ENCODE measurements at regions not wholly inside any gene's neighbourhood (a gene's known extent, or its start where the extent isn't known, plus 50 kb on each side); places are given as distances from the start of the nearest gene placed in this dataset.

- TF ChIP-seq ZBTB33 (IDR thresholded peaks at IDR 0.05; ENCODE audit: extremely low read depth, insufficient replicate concordance, low read length) = no peak
- no peak for TF ChIP-seq JUND (IDR thresholded peaks at IDR 0.05)
- TF ChIP-seq EGR1 (IDR thresholded peaks at IDR 0.05; ENCODE audit: low read depth) = no peak
- TF ChIP-seq SIN3A (IDR thresholded peaks at IDR 0.05; ENCODE audit: low read depth) = no peak
- TF ChIP-seq ATF3 (IDR thresholded peaks at IDR 0.05) = no peak
- no peak for TF ChIP-seq POLR2A (IDR thresholded peaks at IDR 0.05; ENCODE audit: borderline replicate concordance, extremely low read depth, insufficient read depth, insufficient read length)
- TF ChIP-seq MAX (IDR thresholded peaks at IDR 0.05) = no peak
Measured at GRCh38 chr20:11162026-11162775, 488.4 kb upstream of the JAG1 start (continued).

GRCh38 chr20:11165789-11166188, 492.0 kb upstream of the JAG1 start:
- Histone ChIP-seq H3K27ac (ENCODE audit: low read depth, low read length) (no peak overlapping the region), H3K36me3 (ENCODE audit: control insufficient read depth in 1 of 2, insufficient read depth in 2 of 2, low read length in 2 of 2) (no peaks in the 10 kb centered on the region), H2AFZ (ENCODE audit: low read depth, low read length, poor library complexity, severe bottlenecking) (no peak overlapping the region), H3K9ac (ENCODE audit: low read length) (no peak overlapping the region), H3K9me3 (ENCODE audit: control insufficient read depth in 1 of 2, insufficient read depth in 1 of 2, low read depth in 1 of 2, low read length in 2 of 2) (no peaks in the 10 kb centered on the region), H3K9me2 (ENCODE audit: insufficient read depth) (no peaks in the 10 kb centered on the region), H3K79me2 (ENCODE audit: insufficient read depth, low read length) (no peaks in the 10 kb centered on the region), H4K20me1 (ENCODE audit: insufficient read depth) (no peaks in the 10 kb centered on the region), H3K4me3 (replicated peaks in 1 of 2; ENCODE audit: low read depth in 1 of 2, low read length in 2 of 2) (no peak overlapping the region), H3K27me3 (ENCODE audit: insufficient read depth, low read length) (no peaks in the 10 kb centered on the region), H3K4me2 (ENCODE audit: low read length) (no peak overlapping the region), H3K4me1 (ENCODE audit: control insufficient read depth in 1 of 2, insufficient read depth in 2 of 2, low read length in 2 of 2) (no peaks in the 10 kb centered on the region)
- CTCF ChIA-PET = no interaction called here
- DNase-seq (ENCODE audit: low read depth, low spot score) (no peak), ATAC-seq (no peak)
- intact Hi-C loops (cut with micrococcal nuclease) = no loop called here
- no TSS peak for BruUV-seq (replicated peaks)
- TF ChIP-seq TCF7L2 (IDR thresholded peaks at IDR 0.05; ENCODE audit: borderline replicate concordance, extremely low read depth, insufficient read depth, insufficient read length) (no peak), EZH2phosphoT487 (IDR thresholded peaks at IDR 0.05; ENCODE audit: borderline replicate concordance) (no peak), MAX (IDR thresholded peaks at IDR 0.05) (no peak), FOSL1 (IDR thresholded peaks at IDR 0.05; ENCODE audit: low read depth) (no peak), REST (IDR thresholded peaks at IDR 0.05; ENCODE audit: low read depth) (no peak), CTCF (IDR thresholded peaks at IDR 0.05 in 2 of 3, conservative IDR thresholded peaks at IDR 0.05 in 1 of 3; ENCODE audit: borderline replicate concordance in 1 of 3, insufficient read depth in 1 of 3, low read depth in 2 of 3, low read length in 2 of 3) (no peak), JUND (IDR thresholded peaks at IDR 0.05) (no peak), ATF3 (IDR thresholded peaks at IDR 0.05) (no peak)
- POLR2A ChIA-PET = no interaction called here
- RAD21 ChIA-PET (ENCODE audit: low non-redundant PET in 1 of 2, low total read pairs in 2 of 2, uncharacterized antibody in 2 of 2, unreplicated experiment in 2 of 2) = no interaction called here
